ENCODE measurements at regions not wholly inside any gene's neighbourhood (a gene's known extent, or its start where the extent isn't known, plus 50 kb on each side); places are given as distances from the start of the nearest gene placed in this dataset.
"Not testable (repeated sequence)": the region's sequence is repeated elsewhere in the genome, so short reads cannot be mapped to it uniquely, and the experiment has no call there.

GRCh38 chrX:150255441-150256296, 107.4 kb upstream of the MAMLD1 start:
- no peak for DNase-seq

- no peak for DNase-seq
These were observed 106.8 kb upstream of the MAMLD1 start for GRCh38 chrX:150256297-150256650.

- no peak for DNase-seq
These were observed 105.6 kb upstream of the MAMLD1 start for GRCh38 chrX:150257353-150258175.

- DNase-seq: no peak
These were observed 105.0 kb upstream of the MAMLD1 start for GRCh38 chrX:150258176-150258425.

- DNase-seq: no peak
These were observed 104.4 kb upstream of the MAMLD1 start for GRCh38 chrX:150258463-150259430.

- peak; percentile 5 for DNase-seq
These were observed 100.7 kb upstream of the MAMLD1 start for GRCh38 chrX:150262456-150262855.

GRCh38 chrX:150268839-150269355, 94.2 kb upstream of the MAMLD1 start:
- peak; percentile 21 for DNase-seq

GRCh38 chrX:150269605-150270254, 93.4 kb upstream of the MAMLD1 start:
- DNase-seq: peak; percentile 2

GRCh38 chrX:150270622-150271021, 92.5 kb upstream of the MAMLD1 start:
- DNase-seq: no peak

- not testable (repeated sequence) for DNase-seq
These were observed 89.4 kb upstream of the MAMLD1 start for GRCh38 chrX:150273575-150274294.

- no peak for DNase-seq
These were observed 80.2 kb upstream of the MAMLD1 start for GRCh38 chrX:150282953-150283352.

- DNase-seq: no peak
These were observed 72.1 kb upstream of the MAMLD1 start for GRCh38 chrX:150291014-150291413.

- DNase-seq: no peak
These were observed 69.7 kb upstream of the MAMLD1 start for GRCh38 chrX:150293311-150294013.

GRCh38 chrX:150298841-150299551, 64.1 kb upstream of the MAMLD1 start:
- no peak for DNase-seq

GRCh38 chrX:150299579-150299978, 63.5 kb upstream of the MAMLD1 start:
- no peak for DNase-seq

GRCh38 chrX:150303386-150304097, 59.6 kb upstream of the MAMLD1 start:
- no peak for DNase-seq

GRCh38 chrX:150306002-150306401, 57.1 kb upstream of the MAMLD1 start:
- no peak for DNase-seq

GRCh38 chrX:150308041-150308440, 55.1 kb upstream of the MAMLD1 start:
- DNase-seq: no peak

- no peak for DNase-seq
These were observed 54.5 kb upstream of the MAMLD1 start for GRCh38 chrX:150308532-150309157.
